Stimulated activated CD8-positive, alpha-beta memory T cell treated with anti-CD3 and anti-CD28 coated beads, Interleukin-15, amount 100 ng/mL, for 1 hour (primary cell): ENCODE measurements at regions not wholly inside any gene's neighbourhood (a gene's known extent, or its start where the extent isn't known, plus 50 kb on each side); places are given as distances from the start of the nearest gene placed in this dataset.

Experiments used
- DNase-seq: peaks from one replicate; pipeline ENCODE4 v3.0.0-alpha.2; 2020; ENCODE audit warnings: low read depth

GRCh38 chr2:60400462-60401246, 152.8 kb downstream of the BCL11A start:
- DNase-seq, result no peak

GRCh38 chr2:60394463-60394862, 159.0 kb downstream of the BCL11A start:
- DNase-seq, result no peak

- no peak for DNase-seq
These were observed 161.6 kb downstream of the BCL11A start for GRCh38 chr2:60391649-60392375.

- no peak for DNase-seq
These were observed 162.2 kb downstream of the BCL11A start for GRCh38 chr2:60391230-60391629.

GRCh38 chr2:60386436-60386835, 167.0 kb downstream of the BCL11A start:
- no peak for DNase-seq

- no peak for DNase-seq
These were observed 167.8 kb downstream of the BCL11A start for GRCh38 chr2:60385648-60386047.

GRCh38 chr2:60383401-60384143, 169.9 kb downstream of the BCL11A start:
- no peak for DNase-seq

- no peak for DNase-seq
These were observed 173.0 kb downstream of the BCL11A start for GRCh38 chr2:60380411-60380810.

- no peak for DNase-seq
These were observed 173.8 kb downstream of the BCL11A start for GRCh38 chr2:60379684-60380083.

GRCh38 chr2:60379216-60379615, 174.2 kb downstream of the BCL11A start:
- no peak for DNase-seq

GRCh38 chr2:60377825-60378224, 175.6 kb downstream of the BCL11A start:
- no peak for DNase-seq

GRCh38 chr2:60376252-60376651, 177.2 kb downstream of the BCL11A start:
- DNase-seq, result no peak

GRCh38 chr2:60371681-60372080, 181.8 kb downstream of the BCL11A start:
- DNase-seq, result no peak

GRCh38 chr2:60371219-60371618, 182.2 kb downstream of the BCL11A start:
- no peak for DNase-seq

- no peak for DNase-seq
These were observed 182.6 kb downstream of the BCL11A start for GRCh38 chr2:60370814-60371213.

- DNase-seq, result no peak
These were observed 185.0 kb downstream of the BCL11A start for GRCh38 chr2:60368456-60368855.

- DNase-seq, result no peak
These were observed 187.2 kb downstream of the BCL11A start for GRCh38 chr2:60366135-60366712.

GRCh38 chr2:60365556-60365955, 187.9 kb downstream of the BCL11A start:
- no peak for DNase-seq

- no peak for DNase-seq
These were observed 189.0 kb downstream of the BCL11A start for GRCh38 chr2:60364491-60364890.

- no peak for DNase-seq
These were observed 192.0 kb downstream of the BCL11A start for GRCh38 chr2:60361498-60361897.

GRCh38 chr2:60359569-60359968, 193.9 kb downstream of the BCL11A start:
- no peak for DNase-seq

- DNase-seq, result no peak
These were observed 195.0 kb downstream of the BCL11A start for GRCh38 chr2:60358476-60358875.
